ENCODE measurements at regions not wholly inside any gene's neighbourhood (a gene's known extent, or its start where the extent isn't known, plus 50 kb on each side); places are given as distances from the start of the nearest gene placed in this dataset.
A peak's percentile ranks its signal among the peaks of the same experiment; 100 is the strongest.

GRCh38 chr9:121550041-121550440 lies 50.4 kb upstream of the GGTA1 start:
- DNase-seq (ENCODE audit: extremely low spot score): no peak
- WGBS: 81% methylated on average over 6 of the region's 6 CpGs
- Histone ChIP-seq H3K27me3 (no peaks in the 10 kb centered on the region), H3K27ac (replicated peaks in 1 of 4) (no peak overlapping the region), H3K4me1 (peaks cover 21 to 27% (median 24%) of the 10 kb centered on the region in 4 donors), H3K36me3 (no peaks in the 10 kb centered on the region), H3K9me3 (no peaks in the 10 kb centered on the region), H3K4me3 (peak overlapping the region in 2 of 4 donors; percentile 45 to 46)
- intact Hi-C loops (cut with DNase I): loop anchor here (5.0 kb wide), 3 partner anchors 47 to 137 kb away; no protein-coding TSS in a partner anchor
- no peak for TF ChIP-seq POLR2A (IDR thresholded peaks at IDR 0.05; ENCODE audit: low read depth)
- TF ChIP-seq CTCF (IDR thresholded peaks at IDR 0.05): no peak
- TF ChIP-seq EP300 (IDR thresholded peaks at IDR 0.05): no peak
- no peak for TF ChIP-seq POLR2AphosphoS5 (IDR thresholded peaks at IDR 0.05)

GRCh38 chr9:121550569-121551512 lies 51.2 kb upstream of the GGTA1 start:
- peak; percentile 95 for DNase-seq (ENCODE audit: extremely low spot score)
- H3K36me3 ChIP-seq: no peaks in the 10 kb centered on the region
- peak overlapping the region; percentile 45 to 60 (median 47) for H3K4me3 ChIP-seq
- WGBS: 40% methylated on average over 14 of the region's 40 CpGs
- TF ChIP-seq CTCF (IDR thresholded peaks at IDR 0.05): peak; percentile 93 to 98 (median 94)
- no peak for TF ChIP-seq EP300 (IDR thresholded peaks at IDR 0.05)
- peak in 1 of 2 donors; percentile 57 for TF ChIP-seq POLR2AphosphoS5 (IDR thresholded peaks at IDR 0.05)
- no peak for TF ChIP-seq POLR2A (IDR thresholded peaks at IDR 0.05; ENCODE audit: low read depth)
- no peaks in the 10 kb centered on the region for H3K9me3 ChIP-seq
- H3K4me1 ChIP-seq: peaks cover 16 to 22% (median 19%) of the 10 kb centered on the region in 4 donors
- intact Hi-C loops (cut with DNase I): loop anchor here (5.0 kb wide), 3 partner anchors 46 to 136 kb away; no protein-coding TSS in a partner anchor
- peak overlapping the region in 1 of 4 donors; percentile 12 for H3K27ac ChIP-seq (replicated peaks in 1 of 4)
- H3K27me3 ChIP-seq: no peaks in the 10 kb centered on the region

DNA sequence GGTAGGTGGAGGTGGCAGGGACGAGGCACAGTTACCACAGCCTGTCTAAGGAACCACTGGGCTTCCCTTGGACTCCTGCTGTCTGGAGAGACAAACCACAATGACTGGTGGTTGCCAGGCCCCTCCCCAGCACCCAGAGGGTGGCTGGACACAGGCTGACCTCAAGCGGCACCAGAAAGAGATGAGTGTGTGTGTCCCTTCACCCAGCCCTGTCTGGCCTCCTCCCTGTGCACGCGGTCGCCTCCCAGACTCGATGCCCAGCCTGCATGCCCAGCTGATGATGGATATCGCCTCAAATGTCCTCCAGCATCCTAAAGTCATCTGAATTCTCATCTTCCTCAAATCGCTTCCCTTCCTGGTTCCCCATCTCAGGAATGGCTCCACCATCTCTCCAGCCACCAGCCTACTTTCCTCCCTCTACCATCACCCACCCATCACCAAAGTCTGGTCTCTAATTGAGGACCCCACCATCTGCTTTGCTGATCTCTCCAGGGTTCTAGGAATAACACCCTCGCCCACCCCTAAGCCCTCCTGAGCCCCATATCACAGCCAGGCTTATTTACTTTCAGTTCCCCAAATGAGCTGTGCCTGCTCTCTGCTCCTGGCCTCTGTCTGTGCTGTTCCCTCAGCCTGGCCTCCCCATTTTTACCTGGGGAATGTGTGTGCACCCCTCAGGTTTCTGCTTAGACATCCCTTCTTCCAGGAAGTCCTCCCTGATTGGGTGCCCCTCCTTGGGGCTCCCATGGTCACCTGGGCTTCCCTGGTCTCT lies 52.5 kb upstream of the GGTA1 start:
- no peaks in the 10 kb centered on the region for H3K9me3 ChIP-seq
- H3K4me3 ChIP-seq: no peak overlapping the region
- TF ChIP-seq POLR2A (IDR thresholded peaks at IDR 0.05; ENCODE audit: low read depth) (no peak), POLR2AphosphoS5 (IDR thresholded peaks at IDR 0.05) (no peak), CTCF (IDR thresholded peaks at IDR 0.05) (no peak), EP300 (IDR thresholded peaks at IDR 0.05) (no peak)
- no peak for DNase-seq (ENCODE audit: extremely low spot score)
- WGBS: 69% methylated on average over 8 of the region's 9 CpGs
- no peak overlapping the region for H3K27ac ChIP-seq (replicated peaks in 1 of 4)
- no peaks in the 10 kb centered on the region for H3K36me3 ChIP-seq
- no peaks in the 10 kb centered on the region for H3K27me3 ChIP-seq
- peaks cover 21 to 28% (median 24%) of the 10 kb centered on the region in 4 donors for H3K4me1 ChIP-seq
- intact Hi-C loops (cut with DNase I): loop anchor here (5.0 kb wide), 3 partner anchors 45 to 135 kb away; no protein-coding TSS in a partner anchor

GRCh38 chr9:121556082-121556481 lies 56.4 kb upstream of the GGTA1 start:
- Histone ChIP-seq H3K27ac (replicated peaks in 1 of 4) (peak overlapping the region; percentile 77 to 85 (median 80)), H3K27me3 (no peaks in the 10 kb centered on the region), H3K36me3 (no peaks in the 10 kb centered on the region), H3K4me3 (no peak overlapping the region), H3K4me1 (peaks cover 29 to 39% (median 33%) of the 10 kb centered on the region in 4 donors), H3K9me3 (no peaks in the 10 kb centered on the region)
- intact Hi-C loops (cut with DNase I): no loop called here
- no peak for TF ChIP-seq POLR2AphosphoS5 (IDR thresholded peaks at IDR 0.05)
- TF ChIP-seq POLR2A (IDR thresholded peaks at IDR 0.05; ENCODE audit: low read depth): no peak
- TF ChIP-seq CTCF (IDR thresholded peaks at IDR 0.05): no peak
- TF ChIP-seq EP300 (IDR thresholded peaks at IDR 0.05): no peak
- no peak for DNase-seq (ENCODE audit: extremely low spot score)
- WGBS: 65% methylated on average over 3 of the region's 3 CpGs

Data from esophagus muscularis mucosa (tissue), 4 donors.